ENCODE measurements at regions not wholly inside any gene's neighbourhood (a gene's known extent, or its start where the extent isn't known, plus 50 kb on each side); places are given as distances from the start of the nearest gene placed in this dataset.

DNA sequence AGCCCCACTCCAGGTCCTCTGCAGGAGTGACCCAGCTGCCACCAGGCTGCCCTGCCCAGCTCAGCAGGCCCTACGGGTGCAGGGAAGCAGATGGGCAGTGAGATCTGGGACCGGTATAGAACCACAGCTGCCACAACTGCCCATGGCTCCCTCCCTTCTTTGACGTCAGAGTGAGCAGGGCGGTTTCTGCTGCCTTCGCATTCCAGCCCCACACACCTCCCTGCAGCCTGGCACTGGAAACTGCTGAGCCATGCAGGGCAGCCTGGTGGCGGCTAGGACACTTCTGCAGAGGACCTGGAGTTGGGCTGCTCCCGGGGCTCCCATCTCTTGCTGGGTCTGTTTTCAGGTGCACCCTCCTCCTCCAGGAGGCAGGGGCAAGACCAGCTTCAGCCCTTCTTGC is 101.6 kb upstream of the CD93 start:
- SMC1A ChIA-PET (ENCODE audit: uncharacterized antibody, unreplicated experiment): no interaction called here
- intact Hi-C loops (cut with micrococcal nuclease; ENCODE audit: unreplicated experiment): no loop called here
- no peaks in the 10 kb centered on the region for H4K20me1 ChIP-seq (ENCODE audit: control insufficient read depth, insufficient read depth)

DNA sequence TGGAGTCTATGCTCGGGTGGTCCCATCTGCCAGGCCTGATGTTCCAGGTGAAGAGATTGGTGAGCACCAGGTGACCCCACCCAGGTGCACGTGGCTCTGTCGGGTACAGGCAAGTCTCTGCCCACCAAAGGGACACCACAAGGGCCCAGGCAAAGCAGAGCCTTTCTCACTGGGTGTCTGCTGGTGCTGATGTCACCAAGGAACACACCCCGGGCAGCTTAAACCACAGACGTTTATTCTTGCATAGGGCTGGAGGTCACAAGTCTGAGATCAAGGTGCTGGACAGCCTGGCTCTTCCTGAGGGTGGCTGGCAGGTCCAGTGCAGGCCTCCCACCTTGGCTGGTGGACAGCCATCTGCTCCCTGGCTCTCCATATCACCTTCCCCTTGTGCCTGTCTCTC is 100.7 kb upstream of the CD93 start:
- no peak overlapping the region for H3K9ac ChIP-seq (ENCODE audit: control insufficient read depth, insufficient read depth, low read length)
- intact Hi-C loops (cut with micrococcal nuclease; ENCODE audit: unreplicated experiment) (no loop called here), in situ Hi-C loops (cut with MboI) (no loop called here)
- H3K27ac ChIP-seq (ENCODE audit: control insufficient read depth, insufficient read depth): no peak overlapping the region
- CTCF ChIA-PET: no interaction called here
- H3K4me2 ChIP-seq (ENCODE audit: control insufficient read depth, insufficient read depth): no peak overlapping the region
- POLR2A ChIA-PET: no interaction called here
- H3K36me3 ChIP-seq (ENCODE audit: control insufficient read depth in 2 of 2, insufficient read depth in 2 of 2, low read length in 1 of 2): no peaks in the 10 kb centered on the region
- H3K27me3 ChIP-seq (replicated peaks in 1 of 2; ENCODE audit: control insufficient read depth in 2 of 2, insufficient read depth in 2 of 2, low read length in 1 of 2): no peaks in the 10 kb centered on the region; a peak in 1 of 4 replicates
- RAD21 ChIA-PET (ENCODE audit: unreplicated experiment): no interaction called here
- no peaks in the 10 kb centered on the region; the same call in 2 of the 3 replicates for H3K9me3 ChIP-seq (replicated peaks; ENCODE audit: control insufficient read depth, insufficient read depth, low read length)
- no peaks in the 10 kb centered on the region for H3K4me1 ChIP-seq (ENCODE audit: control insufficient read depth, insufficient read depth, low read length)
- ATAC-seq (no peak), FAIRE-seq (no peak), DNase-seq (ENCODE audit: low read depth, low spot score) (no peak)
- BruUV-seq (replicated peaks): no TSS peak
- H3K4me3 ChIP-seq: no peak overlapping the region
- 20% methylated on average over 5 of the region's 5 CpGs for WGBS (ENCODE audit: insufficient coverage, insufficient replicate concordance, low lambda C conversion rate, missing lambda C conversion rate)
- SMC1A ChIA-PET (ENCODE audit: uncharacterized antibody, unreplicated experiment): no interaction called here
- no peaks in the 10 kb centered on the region for H3K79me2 ChIP-seq (ENCODE audit: control insufficient read depth, insufficient read depth, low read length)
- H2AFZ ChIP-seq (ENCODE audit: control insufficient read depth, low read depth, low read length): no peak overlapping the region
- no peaks in the 10 kb centered on the region for H4K20me1 ChIP-seq (ENCODE audit: control insufficient read depth, insufficient read depth)
- TF ChIP-seq BCLAF1 (IDR thresholded peaks at IDR 0.05): no peak
- no peak for TF ChIP-seq EP300 (IDR thresholded peaks at IDR 0.05; ENCODE audit: borderline replicate concordance in 1 of 2, control insufficient read depth in 1 of 2, low read depth in 2 of 2, low read length in 2 of 2)
- no peak for TF ChIP-seq MYB (IDR thresholded peaks at IDR 0.05; ENCODE audit: borderline replicate concordance, low read depth, low read length)
- TF ChIP-seq NR2C2 (IDR thresholded peaks at IDR 0.05; ENCODE audit: borderline replicate concordance, control insufficient read depth, insufficient read length, low read depth): no peak
- no peak for TF ChIP-seq IKZF1 (conservative IDR thresholded peaks at IDR 0.05)
- no peak for TF ChIP-seq PBX3 (IDR thresholded peaks at IDR 0.05; ENCODE audit: insufficient replicate concordance, low read depth, low read length)
- TF ChIP-seq, protein P1, sequence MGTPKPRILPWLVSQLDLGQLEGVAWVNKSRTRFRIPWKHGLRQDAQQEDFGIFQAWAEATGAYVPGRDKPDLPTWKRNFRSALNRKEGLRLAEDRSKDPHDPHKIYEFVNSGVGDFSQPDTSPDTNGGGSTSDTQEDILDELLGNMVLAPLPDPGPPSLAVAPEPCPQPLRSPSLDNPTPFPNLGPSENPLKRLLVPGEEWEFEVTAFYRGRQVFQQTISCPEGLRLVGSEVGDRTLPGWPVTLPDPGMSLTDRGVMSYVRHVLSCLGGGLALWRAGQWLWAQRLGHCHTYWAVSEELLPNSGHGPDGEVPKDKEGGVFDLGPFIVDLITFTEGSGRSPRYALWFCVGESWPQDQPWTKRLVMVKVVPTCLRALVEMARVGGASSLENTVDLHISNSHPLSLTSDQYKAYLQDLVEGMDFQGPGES (IDR thresholded peaks at IDR 0.05): no peak

More for the DNA sequence above, 101.6 kb upstream of the CD93 start:
- H3K4me3 ChIP-seq: no peak overlapping the region
- WGBS (ENCODE audit: insufficient coverage, insufficient replicate concordance, low lambda C conversion rate, missing lambda C conversion rate): 62% methylated on average over 7 of the region's 7 CpGs
- H3K4me1 ChIP-seq (ENCODE audit: control insufficient read depth, insufficient read depth, low read length): no peaks in the 10 kb centered on the region
- DNase-seq (ENCODE audit: low read depth, low spot score): no peak
- BruUV-seq (replicated peaks): no TSS peak
- TF ChIP-seq MYC (IDR thresholded peaks at IDR 0.05; ENCODE audit: insufficient read depth, insufficient read length, insufficient replicate concordance, low read length, severe bottlenecking) (no peak), TBL1XR1 (IDR thresholded peaks at IDR 0.05; ENCODE audit: low read depth, low read length) (no peak), ZNF622 (IDR thresholded peaks at IDR 0.05) (no peak), SMAD1 (IDR thresholded peaks at IDR 0.05; ENCODE audit: low read depth, partially characterized antibody) (no peak), BCL11A (IDR thresholded peaks at IDR 0.05; ENCODE audit: low read depth, low read length) (no peak)
- TF ChIP-seq, protein P2, sequence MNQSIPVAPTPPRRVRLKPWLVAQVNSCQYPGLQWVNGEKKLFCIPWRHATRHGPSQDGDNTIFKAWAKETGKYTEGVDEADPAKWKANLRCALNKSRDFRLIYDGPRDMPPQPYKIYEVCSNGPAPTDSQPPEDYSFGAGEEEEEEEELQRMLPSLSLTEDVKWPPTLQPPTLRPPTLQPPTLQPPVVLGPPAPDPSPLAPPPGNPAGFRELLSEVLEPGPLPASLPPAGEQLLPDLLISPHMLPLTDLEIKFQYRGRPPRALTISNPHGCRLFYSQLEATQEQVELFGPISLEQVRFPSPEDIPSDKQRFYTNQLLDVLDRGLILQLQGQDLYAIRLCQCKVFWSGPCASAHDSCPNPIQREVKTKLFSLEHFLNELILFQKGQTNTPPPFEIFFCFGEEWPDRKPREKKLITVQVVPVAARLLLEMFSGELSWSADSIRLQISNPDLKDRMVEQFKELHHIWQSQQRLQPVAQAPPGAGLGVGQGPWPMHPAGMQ (IDR thresholded peaks at IDR 0.05; ENCODE audit: borderline replicate concordance): no peak
- POLR2A ChIA-PET: no interaction called here
- in situ Hi-C loops (cut with MboI): no loop called here
- H3K9me3 ChIP-seq (replicated peaks; ENCODE audit: control insufficient read depth, insufficient read depth, low read length): no peaks in the 10 kb centered on the region; the same call in 2 of the 3 replicates
- ATAC-seq: no peak
- H2AFZ ChIP-seq (ENCODE audit: control insufficient read depth, low read depth, low read length): no peak overlapping the region
- H3K9ac ChIP-seq (ENCODE audit: control insufficient read depth, insufficient read depth, low read length): no peak overlapping the region
- FAIRE-seq: no peak
- CTCF ChIA-PET: no interaction called here
- H3K4me2 ChIP-seq (ENCODE audit: control insufficient read depth, insufficient read depth): no peak overlapping the region
- no peaks in the 10 kb centered on the region for H3K36me3 ChIP-seq (ENCODE audit: control insufficient read depth in 2 of 2, insufficient read depth in 2 of 2, low read length in 1 of 2)
- H3K79me2 ChIP-seq (ENCODE audit: control insufficient read depth, insufficient read depth, low read length): no peaks in the 10 kb centered on the region
- no peak overlapping the region for H3K27ac ChIP-seq (ENCODE audit: control insufficient read depth, insufficient read depth)
- no peaks in the 10 kb centered on the region; a peak in 1 of 4 replicates for H3K27me3 ChIP-seq (replicated peaks in 1 of 2; ENCODE audit: control insufficient read depth in 2 of 2, insufficient read depth in 2 of 2, low read length in 1 of 2)
- RAD21 ChIA-PET (ENCODE audit: unreplicated experiment): no interaction called here

Measured in GM12878 (cell line).